Progenitor cell of endocrine pancreas (in vitro differentiated cells): ENCODE measurements at regions not wholly inside any gene's neighbourhood (a gene's known extent, or its start where the extent isn't known, plus 50 kb on each side); places are given as distances from the start of the nearest gene placed in this dataset.
"Not testable (repeated sequence)": the region's sequence is repeated elsewhere in the genome, so short reads cannot be mapped to it uniquely, and the experiment has no call there.

Experiments
- DNase-seq: peaks from one replicate; pipeline ENCODE4 v3.0.0; 2021; ENCODE audit warnings: low spot score; ENCODE audit not compliant: unreplicated experiment
- H3K27ac Mint-ChIP-seq: 2 replicates; pipeline ENCODE4 v1.8.0; 2021; ENCODE audit warnings: mild to moderate bottlenecking, moderate library complexity, mixed read lengths
- H3K27me3 Mint-ChIP-seq: 2 replicates; pipeline ENCODE4 v1.8.0; 2021; ENCODE audit warnings: mixed read lengths
- H3K36me3 Mint-ChIP-seq: 2 replicates; pipeline ENCODE4 v1.8.0; 2022; ENCODE audit warnings: mixed read lengths; ENCODE audit not compliant: insufficient read depth
- H3K4me1 Mint-ChIP-seq: 2 replicates; pipeline ENCODE4 v1.8.0; 2021; ENCODE audit warnings: low read depth, mixed read lengths
- H3K4me3 Mint-ChIP-seq: 2 replicates; pipeline ENCODE4 v1.8.0; 2021; ENCODE audit warnings: low read depth, mild to moderate bottlenecking, moderate library complexity, mixed read lengths
- H3K9me3 Mint-ChIP-seq: 2 replicates; pipeline ENCODE4 v1.8.0; 2021; ENCODE audit warnings: low read depth, mixed read lengths
- TF ChIP-seq, protein P1 (sequence below): fragments of 200-600 bp; sonication (generic); IDR thresholded peaks from one replicate; pipeline ENCODE4 v1.5.0; 2021; ENCODE audit warnings: antibody characterized with exemption, mild to moderate bottlenecking; ENCODE audit not compliant: unreplicated experiment

GRCh38 chr2:56587456-56587855 lies 403.7 kb downstream of the CCDC85A start:
- no peaks in the 10 kb centered on the region for H3K27me3 Mint-ChIP-seq
- H3K4me1 Mint-ChIP-seq, result peaks cover 2% of the 10 kb centered on the region
- no peaks in the 10 kb centered on the region for H3K36me3 Mint-ChIP-seq
- no peak overlapping the region for H3K27ac Mint-ChIP-seq
- TF ChIP-seq, protein P1, sequence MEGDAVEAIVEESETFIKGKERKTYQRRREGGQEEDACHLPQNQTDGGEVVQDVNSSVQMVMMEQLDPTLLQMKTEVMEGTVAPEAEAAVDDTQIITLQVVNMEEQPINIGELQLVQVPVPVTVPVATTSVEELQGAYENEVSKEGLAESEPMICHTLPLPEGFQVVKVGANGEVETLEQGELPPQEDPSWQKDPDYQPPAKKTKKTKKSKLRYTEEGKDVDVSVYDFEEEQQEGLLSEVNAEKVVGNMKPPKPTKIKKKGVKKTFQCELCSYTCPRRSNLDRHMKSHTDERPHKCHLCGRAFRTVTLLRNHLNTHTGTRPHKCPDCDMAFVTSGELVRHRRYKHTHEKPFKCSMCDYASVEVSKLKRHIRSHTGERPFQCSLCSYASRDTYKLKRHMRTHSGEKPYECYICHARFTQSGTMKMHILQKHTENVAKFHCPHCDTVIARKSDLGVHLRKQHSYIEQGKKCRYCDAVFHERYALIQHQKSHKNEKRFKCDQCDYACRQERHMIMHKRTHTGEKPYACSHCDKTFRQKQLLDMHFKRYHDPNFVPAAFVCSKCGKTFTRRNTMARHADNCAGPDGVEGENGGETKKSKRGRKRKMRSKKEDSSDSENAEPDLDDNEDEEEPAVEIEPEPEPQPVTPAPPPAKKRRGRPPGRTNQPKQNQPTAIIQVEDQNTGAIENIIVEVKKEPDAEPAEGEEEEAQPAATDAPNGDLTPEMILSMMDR, result no peak
- H3K4me3 Mint-ChIP-seq, result no peak overlapping the region
- DNase-seq, result no peak
- no peaks in the 10 kb centered on the region for H3K9me3 Mint-ChIP-seq

DNA sequence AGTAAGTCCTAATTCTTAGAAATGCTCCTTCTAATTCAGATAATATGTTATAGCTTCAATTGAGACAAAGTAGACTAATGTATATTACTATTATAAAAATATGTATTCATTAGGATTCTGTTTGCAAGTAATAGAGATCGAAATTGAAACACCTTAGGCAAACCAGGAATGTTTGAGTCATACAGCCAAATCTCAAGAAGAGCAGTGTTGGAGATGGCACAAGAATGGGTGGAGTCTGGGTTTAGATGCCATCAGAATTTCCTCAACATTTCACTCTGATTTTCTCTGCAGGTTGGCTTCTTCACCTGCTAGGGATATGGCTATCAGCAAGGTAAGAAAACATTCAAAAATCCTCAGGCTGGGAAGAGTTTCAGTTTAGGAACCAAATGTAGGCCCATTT lies 405.4 kb downstream of the CCDC85A start:
- Mint-ChIP-seq H3K4me1 (peaks cover 2% of the 10 kb centered on the region), H3K27me3 (no peaks in the 10 kb centered on the region), H3K27ac (no peak overlapping the region), H3K4me3 (no peak overlapping the region), H3K9me3 (no peaks in the 10 kb centered on the region), H3K36me3 (no peaks in the 10 kb centered on the region)
- TF ChIP-seq, protein P1, result no peak
- DNase-seq, result no peak

DNA sequence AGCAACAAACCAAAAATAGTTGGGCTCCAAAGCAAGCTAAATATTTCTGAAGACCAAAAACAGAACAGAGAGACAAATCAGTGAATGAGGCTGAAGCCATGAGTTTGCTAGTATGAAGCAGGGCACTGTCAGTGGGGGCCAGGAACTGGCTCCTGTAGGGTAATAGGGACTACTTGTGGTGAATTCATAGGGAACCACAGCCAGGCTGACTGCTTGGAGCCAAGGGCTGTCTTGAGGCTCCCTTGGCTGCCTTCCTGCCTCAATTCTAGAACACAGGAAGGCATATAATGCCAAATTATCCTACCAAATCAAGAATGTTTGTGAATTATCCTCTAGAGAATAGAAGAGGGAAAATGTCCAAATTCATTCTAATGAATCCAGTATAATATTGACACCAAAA lies 406.0 kb downstream of the CCDC85A start:
- no peak overlapping the region for H3K27ac Mint-ChIP-seq
- H3K4me3 Mint-ChIP-seq, result no peak overlapping the region
- H3K9me3 Mint-ChIP-seq, result no peaks in the 10 kb centered on the region
- TF ChIP-seq, protein P1, result no peak
- peaks cover 2% of the 10 kb centered on the region for H3K4me1 Mint-ChIP-seq
- DNase-seq, result no peak
- no peaks in the 10 kb centered on the region for H3K27me3 Mint-ChIP-seq
- no peaks in the 10 kb centered on the region for H3K36me3 Mint-ChIP-seq

DNA sequence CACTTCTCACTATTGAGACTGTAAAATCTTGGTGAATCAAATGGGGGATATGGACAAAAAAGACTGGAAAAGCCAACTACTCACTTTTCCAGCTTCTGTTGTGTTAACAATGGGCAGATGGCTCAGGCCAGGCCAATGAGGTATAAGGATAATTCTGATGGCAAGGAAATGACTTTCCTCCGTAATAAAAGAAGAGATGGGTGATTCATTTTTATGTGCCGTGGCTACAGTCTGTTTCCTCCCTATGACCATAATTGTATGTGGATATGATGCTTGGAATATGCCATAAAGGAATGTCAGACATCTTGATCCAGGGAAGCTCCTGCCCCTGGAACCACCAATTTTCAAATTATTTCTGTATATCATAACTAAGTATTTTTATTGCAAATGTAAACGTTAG lies 406.8 kb downstream of the CCDC85A start:
- no peaks in the 10 kb centered on the region for H3K36me3 Mint-ChIP-seq
- no peak for DNase-seq
- no peak overlapping the region for H3K27ac Mint-ChIP-seq
- TF ChIP-seq, protein P1, result no peak
- peaks cover 2% of the 10 kb centered on the region for H3K4me1 Mint-ChIP-seq
- H3K9me3 Mint-ChIP-seq, result no peaks in the 10 kb centered on the region
- H3K27me3 Mint-ChIP-seq, result no peaks in the 10 kb centered on the region
- no peak overlapping the region for H3K4me3 Mint-ChIP-seq

DNA sequence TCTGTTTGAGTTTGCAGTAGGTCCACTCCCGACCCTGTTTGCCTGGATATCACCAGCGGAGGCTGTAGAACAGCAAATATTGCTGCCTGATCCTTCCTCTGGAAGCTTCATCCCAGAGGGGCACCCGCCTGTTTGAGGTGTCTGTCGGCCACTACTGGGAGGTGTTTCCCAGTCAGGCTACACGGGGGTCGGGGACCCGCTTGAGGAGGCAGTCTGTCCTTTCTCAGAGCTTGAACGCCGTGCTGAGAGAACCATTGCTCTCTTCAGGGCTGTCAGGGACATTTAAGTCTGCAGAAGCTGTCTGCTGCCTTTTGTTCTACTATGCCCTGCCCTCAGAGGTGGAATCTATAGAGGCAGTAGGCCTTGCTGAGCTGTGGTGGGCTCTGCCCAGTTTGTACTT lies 422.3 kb downstream of the CCDC85A start:
- not testable (repeated sequence) for DNase-seq, H3K27me3 Mint-ChIP-seq, H3K4me1 Mint-ChIP-seq, H3K4me3 Mint-ChIP-seq, H3K9me3 Mint-ChIP-seq, H3K27ac Mint-ChIP-seq, H3K36me3 Mint-ChIP-seq

DNA sequence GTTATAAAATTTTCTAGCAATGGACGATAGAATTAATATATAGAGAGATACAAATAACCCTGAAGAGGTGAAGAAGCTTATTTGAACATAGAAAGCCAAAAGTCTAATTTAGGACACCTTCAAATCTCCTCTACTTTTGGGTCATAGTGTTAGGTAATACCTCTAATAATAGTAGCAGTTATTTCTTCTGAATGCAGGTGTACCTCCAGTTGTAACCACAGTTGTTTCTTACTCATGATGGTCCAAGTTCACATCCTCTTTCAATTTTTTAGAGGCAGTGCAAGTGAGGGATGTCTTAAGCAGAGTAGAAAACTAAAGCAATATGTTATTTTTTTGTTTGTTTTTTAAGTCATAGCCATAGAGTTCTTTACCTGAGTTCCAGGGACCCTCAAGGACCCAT lies 429.5 kb downstream of the CCDC85A start:
- peaks cover under 1% of the 10 kb centered on the region for H3K9me3 Mint-ChIP-seq
- TF ChIP-seq, protein P1, result no peak
- H3K27ac Mint-ChIP-seq, result no peak overlapping the region
- no peaks in the 10 kb centered on the region for H3K27me3 Mint-ChIP-seq
- no peaks in the 10 kb centered on the region for H3K36me3 Mint-ChIP-seq
- peaks cover 5% of the 10 kb centered on the region for H3K4me1 Mint-ChIP-seq
- DNase-seq, result no peak
- H3K4me3 Mint-ChIP-seq, result no peak overlapping the region
